Esophagus muscularis mucosa (tissue), 3 donors: ENCODE measurements at regions not wholly inside any gene's neighbourhood (a gene's known extent, or its start where the extent isn't known, plus 50 kb on each side); places are given as distances from the start of the nearest gene placed in this dataset.

Experiments
- POLR2A ChIP-seq: fragments of 450-650 bp; IDR thresholded peaks from one replicate; pipeline ENCODE4 v1.6.1; 2017; ENCODE audit warnings: antibody characterized with exemption, moderate library complexity, mild to moderate bottlenecking, low read depth
- POLR2AphosphoS5 ChIP-seq, 2 donors: sonication (generic); formaldehyde crosslinking; IDR thresholded peaks; one replicate each; pipeline ENCODE4 v1.6.1; 2017; ENCODE audit warnings: antibody characterized with exemption in 2 of 2
- TF ChIP-seq, protein P1 (sequence below), 3 experiments: fragments of 200-600 bp in 2 of 3; fragments of 450-650 bp in 1 of 3; sonication (generic) in 2 of 3; IDR thresholded peaks; one replicate each; pipeline ENCODE4 v1.5.1; 2017 to 2019; ENCODE audit warnings: antibody characterized with exemption in 3 of 3, mild to moderate bottlenecking in 2 of 3, moderate library complexity in 1 of 3

DNA sequence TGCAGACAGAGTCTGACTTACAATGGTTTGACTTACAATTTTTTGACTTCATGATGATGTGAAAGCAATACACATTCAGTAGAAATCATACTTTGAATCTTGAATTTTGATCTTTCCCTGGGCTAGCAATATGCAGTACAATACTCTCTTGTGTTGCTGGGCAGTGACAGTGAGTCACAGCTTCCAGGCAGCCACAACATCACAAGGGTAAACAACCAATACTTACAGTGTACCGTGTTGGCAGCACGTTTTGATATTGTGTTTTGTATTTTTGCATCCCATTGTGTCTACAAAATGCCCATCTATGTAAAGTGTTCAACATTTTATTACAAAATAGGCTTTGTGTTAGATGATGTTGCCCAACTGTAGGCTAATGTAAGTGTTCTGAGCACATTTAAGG, 150.9 kb downstream of the NTMT2 start:
- TF ChIP-seq, protein P1, sequence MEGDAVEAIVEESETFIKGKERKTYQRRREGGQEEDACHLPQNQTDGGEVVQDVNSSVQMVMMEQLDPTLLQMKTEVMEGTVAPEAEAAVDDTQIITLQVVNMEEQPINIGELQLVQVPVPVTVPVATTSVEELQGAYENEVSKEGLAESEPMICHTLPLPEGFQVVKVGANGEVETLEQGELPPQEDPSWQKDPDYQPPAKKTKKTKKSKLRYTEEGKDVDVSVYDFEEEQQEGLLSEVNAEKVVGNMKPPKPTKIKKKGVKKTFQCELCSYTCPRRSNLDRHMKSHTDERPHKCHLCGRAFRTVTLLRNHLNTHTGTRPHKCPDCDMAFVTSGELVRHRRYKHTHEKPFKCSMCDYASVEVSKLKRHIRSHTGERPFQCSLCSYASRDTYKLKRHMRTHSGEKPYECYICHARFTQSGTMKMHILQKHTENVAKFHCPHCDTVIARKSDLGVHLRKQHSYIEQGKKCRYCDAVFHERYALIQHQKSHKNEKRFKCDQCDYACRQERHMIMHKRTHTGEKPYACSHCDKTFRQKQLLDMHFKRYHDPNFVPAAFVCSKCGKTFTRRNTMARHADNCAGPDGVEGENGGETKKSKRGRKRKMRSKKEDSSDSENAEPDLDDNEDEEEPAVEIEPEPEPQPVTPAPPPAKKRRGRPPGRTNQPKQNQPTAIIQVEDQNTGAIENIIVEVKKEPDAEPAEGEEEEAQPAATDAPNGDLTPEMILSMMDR (IDR thresholded peaks at IDR 0.05), result no peak
- TF ChIP-seq POLR2AphosphoS5 (IDR thresholded peaks at IDR 0.05) (no peak), POLR2A (no peak)
